HG02571 (cell line): ENCODE measurements at regions not wholly inside any gene's neighbourhood (a gene's known extent, or its start where the extent isn't known, plus 50 kb on each side); places are given as distances from the start of the nearest gene placed in this dataset.

ENCODE experiments used
- ATAC-seq: cut with Tn5 transposase; IDR thresholded peaks from one replicate; pipeline ENCODE4 v1.9.1; 2021; ENCODE audit warnings: mild to moderate bottlenecking, moderate library complexity; ENCODE audit not compliant: unreplicated experiment

GRCh38 chr22:49181431-49181830, 646.2 kb downstream of the BRD1 start:
- ATAC-seq: no peak

GRCh38 chr22:49180683-49181024, 647.0 kb downstream of the BRD1 start:
- ATAC-seq: no peak

GRCh38 chr22:49179886-49180682, 647.6 kb downstream of the BRD1 start:
- ATAC-seq: no peak

- ATAC-seq: no peak
Measured at GRCh38 chr22:49179175-49179574, 648.5 kb downstream of the BRD1 start.

GRCh38 chr22:49178246-49179005, 649.2 kb downstream of the BRD1 start:
- no peak for ATAC-seq

- no peak for ATAC-seq
Measured at GRCh38 chr22:49177666-49178065, 650.0 kb downstream of the BRD1 start.

GRCh38 chr22:49176956-49177355, 650.7 kb downstream of the BRD1 start:
- no peak for ATAC-seq

- no peak for ATAC-seq
Measured at GRCh38 chr22:49170053-49170452, 657.6 kb downstream of the BRD1 start.

- no peak for ATAC-seq
Measured at GRCh38 chr22:49169074-49169744, 658.5 kb downstream of the BRD1 start.

GRCh38 chr22:49168219-49168813, 659.4 kb downstream of the BRD1 start:
- no peak for ATAC-seq

GRCh38 chr22:49166746-49167145, 660.9 kb downstream of the BRD1 start:
- no peak for ATAC-seq

- ATAC-seq: no peak
Measured at GRCh38 chr22:49166211-49166610, 661.5 kb downstream of the BRD1 start.

GRCh38 chr22:49164773-49165320, 662.8 kb downstream of the BRD1 start:
- ATAC-seq: no peak

GRCh38 chr22:49163960-49164690, 663.5 kb downstream of the BRD1 start:
- ATAC-seq: no peak

GRCh38 chr22:49163258-49163959, 664.3 kb downstream of the BRD1 start:
- no peak for ATAC-seq

- ATAC-seq: no peak
Measured at GRCh38 chr22:49162841-49163240, 664.8 kb downstream of the BRD1 start.

- no peak for ATAC-seq
Measured at GRCh38 chr22:49161002-49161850, 666.4 kb downstream of the BRD1 start.

GRCh38 chr22:49160261-49161001, 667.2 kb downstream of the BRD1 start:
- no peak for ATAC-seq
